Suprapubic skin (tissue), 4 donors: ENCODE measurements at regions not wholly inside any gene's neighbourhood (a gene's known extent, or its start where the extent isn't known, plus 50 kb on each side); places are given as distances from the start of the nearest gene placed in this dataset.

Experiments used
- CTCF ChIP-seq, 2 donors: fragments of 200-600 bp in 1 of 2; fragments of 450-650 bp in 1 of 2; sonication (generic) in 1 of 2; IDR thresholded peaks; one replicate each; pipeline ENCODE4 v1.5.1; 2016 to 2019; ENCODE audit warnings: antibody characterized with exemption in 2 of 2, mild to moderate bottlenecking in 1 of 2, moderate library complexity in 1 of 2
- EP300 ChIP-seq: sonication (generic); formaldehyde crosslinking; IDR thresholded peaks from one replicate; pipeline ENCODE4 v1.6.1; 2017; ENCODE audit warnings: antibody characterized with exemption
- POLR2A ChIP-seq, 2 donors: fragments of 450-650 bp; IDR thresholded peaks; one replicate each; pipeline ENCODE4 v1.6.1; 2017; ENCODE audit warnings: antibody characterized with exemption in 2 of 2, mild to moderate bottlenecking in 2 of 2, moderate library complexity in 2 of 2
- POLR2AphosphoS5 ChIP-seq, 3 donors: sonication (generic); formaldehyde crosslinking; IDR thresholded peaks; one replicate each; pipeline ENCODE4 v1.6.1; 2017; ENCODE audit warnings: antibody characterized with exemption in 3 of 3

- TF ChIP-seq CTCF (IDR thresholded peaks at IDR 0.05) (no peak), POLR2A (IDR thresholded peaks at IDR 0.05) (no peak), POLR2AphosphoS5 (IDR thresholded peaks at IDR 0.05) (no peak), EP300 (no peak)
Measured at GRCh38 chr6:79776076-79776475, 144.9 kb downstream of the SH3BGRL2 start.
